Natural killer cell treated with Interleukin-12 subunit alpha and Interleukin-12 subunit beta and Interleukin-15 and Interleukin-18, amount 100 ng/mL, for 72 hours (primary cell): ENCODE measurements at regions not wholly inside any gene's neighbourhood (a gene's known extent, or its start where the extent isn't known, plus 50 kb on each side); places are given as distances from the start of the nearest gene placed in this dataset.

ENCODE experiments used
- ATAC-seq, 2 donors: fragments of 150-1000 bp; cut with Tn5 transposase in 1 of 2; sonication (Bioruptor Pico), chemical (Tn5 transposase) in 1 of 2; 2 replicates each; pipeline ENCODE4 v1.10.0; 2021
- DNase-seq: peaks from one replicate; pipeline ENCODE4 v3.0.0; 2022; ENCODE audit warnings: low spot score
- H3K27ac Mint-ChIP-seq, 2 donors: 1 replicate in 1 of 2; 2 replicates in 1 of 2; pipeline ENCODE4 v1.8.0; 2022; ENCODE audit warnings: mixed read lengths in 2 of 2, mild to moderate bottlenecking in 1 of 2, moderate library complexity in 1 of 2
- H3K27me3 Mint-ChIP-seq, 2 donors: 1 replicate in 1 of 2; 2 replicates in 1 of 2; pipeline ENCODE4 v1.8.0; 2022; ENCODE audit warnings: mixed read lengths in 2 of 2
- H3K36me3 Mint-ChIP-seq: one replicate; pipeline ENCODE4 v1.8.0; 2022; ENCODE audit warnings: mixed read lengths
- H3K4me1 Mint-ChIP-seq, 2 donors: 1 replicate in 1 of 2; 2 replicates in 1 of 2; pipeline ENCODE4 v1.8.0; 2022; ENCODE audit warnings: low read depth in 2 of 2, mixed read lengths in 2 of 2, mild to moderate bottlenecking in 1 of 2
- H3K4me3 Mint-ChIP-seq: one replicate; pipeline ENCODE4 v1.8.0; 2022; ENCODE audit warnings: mixed read lengths
- H3K9me3 Mint-ChIP-seq: 2 replicates; pipeline ENCODE4 v1.8.0; 2022; ENCODE audit warnings: mixed read lengths

DNA sequence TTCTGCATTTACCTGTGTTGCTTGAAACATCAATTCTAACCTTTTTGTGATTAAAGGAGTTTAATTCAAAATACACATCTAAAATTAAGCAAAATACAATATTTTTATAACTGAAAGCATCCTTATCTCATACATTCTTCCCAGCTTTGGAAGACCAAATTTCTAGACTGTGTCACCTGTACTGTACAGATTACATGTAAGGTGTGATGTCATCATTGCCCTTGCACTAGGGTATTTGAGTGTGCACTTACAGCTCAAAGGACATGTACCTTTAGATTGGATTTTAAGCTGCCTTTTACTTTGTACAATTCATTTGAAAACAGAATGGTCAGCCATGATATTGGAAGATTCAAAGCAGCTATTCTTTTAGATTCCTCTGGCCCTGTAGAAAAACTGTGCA lies 932.8 kb upstream of the POU3F3 start:
- ATAC-seq, result no peak
- H3K27ac Mint-ChIP-seq, result no peak overlapping the region
- H3K9me3 Mint-ChIP-seq, result peaks cover 16% of the 10 kb centered on the region
- peaks cover 25% of the 10 kb centered on the region for H3K36me3 Mint-ChIP-seq
- no peaks in the 10 kb centered on the region for H3K4me1 Mint-ChIP-seq
- no peaks in the 10 kb centered on the region for H3K27me3 Mint-ChIP-seq
- no peak for DNase-seq
- H3K4me3 Mint-ChIP-seq, result no peak overlapping the region

DNA sequence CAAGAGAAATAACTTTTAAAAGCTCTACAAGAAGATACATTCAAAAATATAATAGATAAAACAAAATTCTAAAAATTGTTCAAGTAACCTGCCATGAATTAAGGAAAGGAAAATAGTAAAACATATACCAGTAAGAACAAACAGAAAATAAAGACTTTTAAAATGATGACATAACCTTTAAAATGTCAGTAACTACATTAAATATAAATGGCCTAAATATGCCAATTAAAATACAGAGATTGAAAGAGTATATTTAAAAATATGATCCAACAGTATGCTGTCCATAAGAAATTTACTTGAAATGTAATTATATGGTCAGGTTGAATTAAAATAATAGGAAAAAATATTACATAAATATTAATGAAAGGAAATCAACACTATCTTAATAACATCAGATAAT lies 911.7 kb upstream of the POU3F3 start:
- H3K27me3 Mint-ChIP-seq, result no peaks in the 10 kb centered on the region
- H3K36me3 Mint-ChIP-seq, result peaks cover 8% of the 10 kb centered on the region
- H3K9me3 Mint-ChIP-seq, result peaks cover 15% of the 10 kb centered on the region
- no peak overlapping the region for H3K27ac Mint-ChIP-seq
- H3K4me3 Mint-ChIP-seq, result no peak overlapping the region
- H3K4me1 Mint-ChIP-seq, result no peaks in the 10 kb centered on the region
- DNase-seq (no peak), ATAC-seq (no peak)

DNA sequence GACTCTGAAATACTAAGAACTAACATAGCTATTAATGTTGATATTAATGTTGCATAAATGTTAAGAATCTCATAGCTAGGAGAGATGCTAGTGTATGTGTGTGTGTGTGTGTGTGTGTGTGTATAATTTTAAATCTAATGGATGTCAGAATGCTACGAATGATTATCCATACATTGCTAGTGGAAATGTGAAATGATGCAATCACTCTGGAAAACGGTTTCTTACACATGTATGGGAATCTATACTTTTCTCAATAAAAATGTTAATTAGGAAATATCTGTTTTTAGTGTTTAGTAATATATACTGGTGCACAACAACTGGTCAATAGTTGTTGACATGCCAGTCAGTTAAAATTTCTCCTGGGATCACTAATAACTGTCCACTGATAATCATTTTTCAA lies 908.8 kb upstream of the POU3F3 start:
- H3K27ac Mint-ChIP-seq, result no peak overlapping the region
- H3K27me3 Mint-ChIP-seq, result no peaks in the 10 kb centered on the region
- no peak for DNase-seq
- no peak for ATAC-seq
- peaks cover 13% of the 10 kb centered on the region for H3K9me3 Mint-ChIP-seq
- no peaks in the 10 kb centered on the region for H3K4me1 Mint-ChIP-seq
- H3K36me3 Mint-ChIP-seq, result peaks cover 2% of the 10 kb centered on the region
- H3K4me3 Mint-ChIP-seq, result no peak overlapping the region

DNA sequence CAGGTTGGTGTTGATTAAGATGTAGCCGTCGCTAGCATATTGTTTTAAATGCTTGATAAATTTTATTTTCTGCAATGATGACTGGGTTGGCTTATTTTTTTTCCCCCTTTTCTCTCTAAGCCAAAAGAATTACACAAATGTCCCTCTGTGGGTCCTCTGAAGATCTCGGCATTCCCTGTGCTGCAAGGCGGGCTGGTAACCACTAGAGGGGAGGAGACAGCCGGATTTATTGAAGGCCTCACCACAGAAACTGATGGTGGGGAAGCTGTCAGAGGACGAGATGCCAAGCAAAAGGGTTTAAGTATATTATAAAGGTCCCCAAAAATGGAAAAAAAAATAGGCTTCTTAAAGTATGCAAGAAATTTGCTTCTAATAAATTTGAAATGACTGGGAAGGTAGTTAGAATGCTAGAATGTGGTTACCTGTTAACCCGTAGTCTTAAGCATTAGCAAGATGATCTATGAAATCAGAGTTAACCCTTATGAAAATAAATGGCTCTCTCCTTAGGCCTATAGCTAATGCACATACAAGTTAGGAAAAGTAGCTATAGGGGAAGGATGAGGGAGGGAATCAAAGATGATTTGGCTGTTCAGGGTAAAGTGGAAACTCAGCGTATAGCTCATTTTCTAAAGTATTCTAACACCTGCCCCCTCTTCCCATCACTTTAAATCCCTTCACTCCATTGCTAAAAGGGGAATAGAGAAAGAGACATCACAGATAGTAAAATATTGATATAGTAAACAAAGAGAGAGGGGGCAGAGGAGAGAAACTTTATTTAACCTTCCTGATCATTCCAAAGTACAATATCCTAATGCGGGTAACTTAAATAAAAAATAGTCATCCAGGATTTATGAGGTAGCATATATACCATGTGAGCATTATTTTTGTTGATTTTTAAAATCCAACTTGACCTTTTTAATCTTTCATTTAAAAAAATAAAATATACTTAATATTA lies 894.5 kb upstream of the POU3F3 start:
- H3K27ac Mint-ChIP-seq, result no peak overlapping the region
- H3K4me1 Mint-ChIP-seq, result no peaks in the 10 kb centered on the region
- DNase-seq (no peak), ATAC-seq (no peak)
- peaks cover 13% of the 10 kb centered on the region for H3K9me3 Mint-ChIP-seq
- no peaks in the 10 kb centered on the region for H3K27me3 Mint-ChIP-seq
- no peaks in the 10 kb centered on the region for H3K36me3 Mint-ChIP-seq
- H3K4me3 Mint-ChIP-seq, result no peak overlapping the region

DNA sequence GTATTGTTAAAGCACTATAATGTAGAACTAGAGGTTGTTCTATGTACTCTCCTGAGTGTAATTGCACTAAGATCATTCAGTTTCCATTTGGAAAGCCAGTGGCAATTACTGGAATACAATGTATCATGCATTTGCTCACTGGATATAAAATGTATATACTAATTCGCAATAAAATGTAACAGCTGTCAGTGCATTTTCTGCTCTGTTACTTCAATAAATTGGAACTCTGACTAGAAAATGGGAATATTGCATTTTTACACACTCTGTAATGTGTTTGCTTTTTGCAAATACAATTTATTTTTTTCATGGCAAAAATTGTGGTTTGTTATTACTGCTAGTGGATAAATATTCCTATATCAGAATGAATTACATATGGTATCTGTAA lies 893.8 kb upstream of the POU3F3 start:
- Mint-ChIP-seq H3K36me3 (no peaks in the 10 kb centered on the region), H3K9me3 (peaks cover 13% of the 10 kb centered on the region), H3K27ac (no peak overlapping the region), H3K27me3 (no peaks in the 10 kb centered on the region), H3K4me3 (no peak overlapping the region), H3K4me1 (no peaks in the 10 kb centered on the region)
- DNase-seq, result no peak
- ATAC-seq, result no peak

DNA sequence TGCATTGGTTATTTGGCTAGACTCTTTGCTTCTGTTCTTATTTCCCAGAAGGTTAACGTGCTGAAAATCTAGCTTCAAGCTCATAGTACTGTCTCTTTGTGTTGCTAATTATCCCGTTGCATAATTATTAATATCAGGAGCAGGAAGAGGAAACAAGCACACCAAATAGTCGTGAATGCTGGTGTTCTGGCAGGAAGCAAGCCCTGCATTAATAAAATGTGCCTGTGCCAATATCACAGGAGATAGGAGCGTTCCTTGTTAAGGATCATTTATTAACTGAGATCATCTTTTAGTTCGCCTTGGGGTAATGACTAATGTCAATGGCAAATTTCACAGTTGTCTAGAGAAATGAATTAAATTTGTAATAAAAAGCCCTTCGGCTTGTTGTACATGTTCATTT lies 893.0 kb upstream of the POU3F3 start:
- no peak overlapping the region for H3K4me3 Mint-ChIP-seq
- no peak for ATAC-seq
- no peak for DNase-seq
- H3K27me3 Mint-ChIP-seq, result no peaks in the 10 kb centered on the region
- no peaks in the 10 kb centered on the region for H3K36me3 Mint-ChIP-seq
- H3K9me3 Mint-ChIP-seq, result peaks cover 13% of the 10 kb centered on the region
- H3K27ac Mint-ChIP-seq, result no peak overlapping the region
- no peaks in the 10 kb centered on the region for H3K4me1 Mint-ChIP-seq

DNA sequence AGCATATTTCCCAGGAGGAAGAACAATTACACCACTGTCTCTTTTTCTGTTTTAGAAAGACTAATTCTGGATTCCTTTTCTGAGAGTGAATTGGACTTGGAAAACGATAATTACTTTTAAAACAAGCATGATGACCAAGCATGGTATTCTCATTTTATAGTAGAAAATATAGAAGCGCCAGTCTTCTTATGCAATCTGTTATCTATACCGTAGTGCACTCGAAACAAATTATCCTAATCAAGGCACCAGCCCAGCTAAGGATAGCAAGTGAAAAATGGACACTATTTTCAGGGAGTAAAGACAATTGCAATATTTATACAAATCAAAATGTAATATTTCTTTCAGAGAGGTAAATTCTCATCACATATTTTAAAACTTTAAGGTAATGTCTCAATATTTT lies 892.1 kb upstream of the POU3F3 start:
- no peak for ATAC-seq
- Mint-ChIP-seq H3K36me3 (no peaks in the 10 kb centered on the region), H3K27ac (no peak overlapping the region), H3K27me3 (no peaks in the 10 kb centered on the region), H3K9me3 (peaks cover 7% of the 10 kb centered on the region), H3K4me3 (no peak overlapping the region), H3K4me1 (no peaks in the 10 kb centered on the region)
- no peak for DNase-seq

DNA sequence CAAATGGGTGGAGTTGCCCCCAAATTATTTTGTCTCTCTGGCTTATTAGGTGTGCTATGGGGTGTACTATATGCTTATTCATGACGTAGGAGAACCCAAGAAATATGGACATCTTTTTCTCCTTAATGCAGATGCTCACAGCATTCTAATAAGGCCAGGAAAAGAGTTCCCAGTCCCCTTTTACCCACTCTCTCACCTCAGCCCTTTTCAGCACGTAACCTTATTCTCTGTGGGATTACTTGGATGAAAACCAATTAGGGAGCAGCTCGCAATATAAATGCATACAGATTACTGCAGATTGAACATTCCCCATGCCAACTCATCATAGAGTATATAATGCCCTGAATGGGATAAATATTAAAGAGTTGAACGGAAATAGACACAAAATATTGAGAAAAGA lies 891.2 kb upstream of the POU3F3 start:
- DNase-seq, result no peak
- no peak for ATAC-seq
- peaks cover 9% of the 10 kb centered on the region for H3K9me3 Mint-ChIP-seq
- no peak overlapping the region for H3K27ac Mint-ChIP-seq
- no peaks in the 10 kb centered on the region for H3K4me1 Mint-ChIP-seq
- no peak overlapping the region for H3K4me3 Mint-ChIP-seq
- H3K36me3 Mint-ChIP-seq, result no peaks in the 10 kb centered on the region
- no peaks in the 10 kb centered on the region for H3K27me3 Mint-ChIP-seq

DNA sequence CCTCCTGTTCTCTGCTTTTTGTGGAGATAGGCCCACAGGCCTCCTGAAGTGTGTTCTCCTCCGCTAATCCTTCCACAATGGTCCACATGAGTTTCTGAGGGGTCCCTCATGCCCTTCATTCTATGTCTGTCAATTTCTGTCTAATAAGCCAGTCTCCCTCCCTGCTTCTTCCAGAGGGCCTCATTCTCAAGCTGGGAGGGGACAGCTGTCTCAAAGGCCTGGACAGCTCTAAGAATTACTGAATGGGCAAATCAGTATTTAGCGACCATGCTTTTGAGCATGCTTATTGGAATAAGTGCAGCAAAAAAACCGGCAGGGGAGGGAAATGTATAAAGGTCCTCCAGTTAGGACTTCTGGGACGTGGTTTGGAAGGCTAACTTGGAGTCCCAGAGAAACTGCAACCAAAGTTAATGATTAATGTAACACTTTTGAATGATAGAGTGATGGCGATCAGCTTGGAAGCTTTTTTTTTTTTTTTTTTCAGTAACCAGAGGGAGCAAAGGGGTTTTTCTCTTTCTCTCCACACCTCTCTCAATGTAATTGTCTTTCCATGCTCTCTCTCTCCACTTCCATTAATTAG lies 890.7 kb upstream of the POU3F3 start:
- Mint-ChIP-seq H3K27ac (no peak overlapping the region), H3K9me3 (peaks cover 7% of the 10 kb centered on the region), H3K4me3 (no peak overlapping the region), H3K36me3 (no peaks in the 10 kb centered on the region), H3K27me3 (no peaks in the 10 kb centered on the region), H3K4me1 (no peaks in the 10 kb centered on the region)
- DNase-seq (no peak), ATAC-seq (no peak)

DNA sequence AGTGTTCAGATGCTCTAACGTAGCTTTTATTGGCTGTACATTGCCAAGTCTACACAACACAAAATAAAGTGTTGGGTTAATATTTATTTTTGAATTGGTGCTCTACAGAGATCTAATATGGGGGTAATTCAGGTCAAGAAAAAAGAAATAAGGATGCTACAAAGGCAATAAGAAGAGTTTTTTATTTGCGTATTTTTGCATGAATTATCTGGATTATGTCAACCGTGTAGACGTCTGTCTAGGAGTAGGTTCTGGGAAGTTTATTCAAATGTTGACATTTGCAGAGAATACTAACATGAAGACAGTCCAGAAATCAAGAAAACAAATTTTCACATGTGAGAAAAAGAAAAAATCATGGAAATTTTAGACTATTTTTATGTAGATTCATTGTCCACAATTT lies 876.7 kb upstream of the POU3F3 start:
- Mint-ChIP-seq H3K4me3 (no peak overlapping the region), H3K27ac (no peak overlapping the region), H3K9me3 (peaks cover 2% of the 10 kb centered on the region), H3K27me3 (no peaks in the 10 kb centered on the region), H3K4me1 (no peaks in the 10 kb centered on the region), H3K36me3 (no peaks in the 10 kb centered on the region)
- no peak for ATAC-seq
- no peak for DNase-seq

DNA sequence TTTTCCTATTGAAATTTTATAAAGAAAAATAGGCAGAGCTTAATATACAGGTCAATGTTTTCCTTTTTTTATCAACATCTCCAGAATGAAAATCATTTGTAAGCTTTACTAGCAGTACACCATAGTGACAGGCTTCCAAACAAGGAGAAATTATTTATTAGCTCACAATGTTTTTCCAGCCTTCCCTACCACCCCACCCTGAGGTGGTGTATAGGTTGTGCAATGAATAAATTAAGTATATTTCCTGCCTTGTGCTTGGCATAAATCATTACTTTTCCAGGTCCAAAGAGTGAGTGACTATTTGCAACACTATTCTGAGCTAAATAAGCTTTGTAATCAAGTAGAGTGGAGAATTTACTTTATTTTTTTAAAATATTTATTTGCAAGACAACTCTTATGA lies 876.2 kb upstream of the POU3F3 start:
- Mint-ChIP-seq H3K36me3 (no peaks in the 10 kb centered on the region), H3K27ac (no peak overlapping the region), H3K27me3 (no peaks in the 10 kb centered on the region), H3K9me3 (peaks cover 2% of the 10 kb centered on the region), H3K4me3 (no peak overlapping the region), H3K4me1 (no peaks in the 10 kb centered on the region)
- DNase-seq (no peak), ATAC-seq (no peak)

DNA sequence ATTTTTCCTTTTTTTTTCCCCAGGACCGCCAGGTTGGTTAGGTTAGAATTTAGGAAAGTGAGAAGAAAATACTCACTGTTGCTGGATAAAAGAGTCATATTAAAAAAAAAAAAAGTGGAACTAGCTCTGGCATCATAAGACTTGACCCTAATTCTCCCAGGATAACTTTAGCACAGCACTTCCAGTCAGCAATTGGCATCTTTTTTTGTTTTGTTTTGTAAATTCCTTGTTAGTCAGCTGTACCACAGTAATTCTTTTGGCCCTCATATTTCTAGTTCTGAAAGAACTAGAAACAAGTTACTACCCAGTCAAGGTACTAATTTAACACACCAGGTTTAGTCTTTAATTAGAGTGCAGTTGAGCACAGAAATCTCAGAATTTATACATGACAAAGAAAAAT lies 873.5 kb upstream of the POU3F3 start:
- no peaks in the 10 kb centered on the region for H3K36me3 Mint-ChIP-seq
- H3K9me3 Mint-ChIP-seq, result peaks cover 2% of the 10 kb centered on the region
- H3K27me3 Mint-ChIP-seq, result no peaks in the 10 kb centered on the region
- H3K27ac Mint-ChIP-seq, result no peak overlapping the region
- no peak for ATAC-seq
- H3K4me3 Mint-ChIP-seq, result no peak overlapping the region
- no peaks in the 10 kb centered on the region for H3K4me1 Mint-ChIP-seq
- no peak for DNase-seq

DNA sequence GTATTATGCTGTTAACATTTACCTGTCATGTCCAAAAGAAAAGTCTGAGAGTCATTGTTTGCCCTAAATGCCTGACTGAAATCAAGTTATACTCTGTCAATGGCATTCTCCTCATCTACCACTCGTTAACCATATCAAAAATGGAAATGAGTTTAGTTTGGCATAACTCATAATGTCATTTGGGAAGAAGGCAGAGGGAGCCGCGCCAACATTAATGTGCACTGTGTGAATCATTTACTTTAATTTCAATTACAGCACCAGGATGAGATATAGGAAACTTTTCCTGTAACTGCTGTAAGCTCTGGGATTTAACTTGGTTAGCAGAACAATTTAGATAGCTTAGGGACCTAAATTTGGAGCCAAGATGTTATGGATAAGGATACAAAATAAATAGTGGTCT lies 871.2 kb upstream of the POU3F3 start:
- H3K4me1 Mint-ChIP-seq, result no peaks in the 10 kb centered on the region
- no peaks in the 10 kb centered on the region for H3K36me3 Mint-ChIP-seq
- DNase-seq (no peak), ATAC-seq (no peak)
- no peaks in the 10 kb centered on the region for H3K27me3 Mint-ChIP-seq
- H3K4me3 Mint-ChIP-seq, result no peak overlapping the region
- peaks cover 2% of the 10 kb centered on the region for H3K9me3 Mint-ChIP-seq
- H3K27ac Mint-ChIP-seq, result no peak overlapping the region

DNA sequence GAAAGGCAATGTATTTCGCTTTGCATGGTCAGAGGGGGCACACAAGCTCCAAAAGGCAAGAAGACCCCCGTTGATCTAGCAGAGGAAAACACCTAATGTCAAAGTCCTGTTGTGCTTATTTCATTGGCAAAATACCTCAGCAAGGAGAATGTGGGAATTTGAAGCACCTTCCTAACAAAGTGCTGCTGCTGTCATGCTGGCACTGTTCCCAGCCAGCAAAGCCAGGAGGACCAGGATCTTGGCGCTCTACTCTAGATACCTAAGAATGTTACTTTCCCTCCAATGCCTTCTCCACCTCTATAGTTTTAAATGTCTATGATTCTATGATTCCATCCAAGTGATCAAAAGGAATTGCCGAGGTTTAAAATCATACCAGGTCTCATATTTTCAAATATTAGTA lies 867.9 kb upstream of the POU3F3 start:
- no peak for DNase-seq
- no peak for ATAC-seq

More for the DNA sequence above, 867.9 kb upstream of the POU3F3 start:
- Mint-ChIP-seq H3K27me3 (no peaks in the 10 kb centered on the region), H3K27ac (no peak overlapping the region), H3K4me3 (no peak overlapping the region), H3K4me1 (no peaks in the 10 kb centered on the region), H3K36me3 (peaks cover 4% of the 10 kb centered on the region), H3K9me3 (peaks cover 12% of the 10 kb centered on the region)
